ENCODE measurements at regions not wholly inside any gene's neighbourhood (a gene's known extent, or its start where the extent isn't known, plus 50 kb on each side); places are given as distances from the start of the nearest gene placed in this dataset.

DNA sequence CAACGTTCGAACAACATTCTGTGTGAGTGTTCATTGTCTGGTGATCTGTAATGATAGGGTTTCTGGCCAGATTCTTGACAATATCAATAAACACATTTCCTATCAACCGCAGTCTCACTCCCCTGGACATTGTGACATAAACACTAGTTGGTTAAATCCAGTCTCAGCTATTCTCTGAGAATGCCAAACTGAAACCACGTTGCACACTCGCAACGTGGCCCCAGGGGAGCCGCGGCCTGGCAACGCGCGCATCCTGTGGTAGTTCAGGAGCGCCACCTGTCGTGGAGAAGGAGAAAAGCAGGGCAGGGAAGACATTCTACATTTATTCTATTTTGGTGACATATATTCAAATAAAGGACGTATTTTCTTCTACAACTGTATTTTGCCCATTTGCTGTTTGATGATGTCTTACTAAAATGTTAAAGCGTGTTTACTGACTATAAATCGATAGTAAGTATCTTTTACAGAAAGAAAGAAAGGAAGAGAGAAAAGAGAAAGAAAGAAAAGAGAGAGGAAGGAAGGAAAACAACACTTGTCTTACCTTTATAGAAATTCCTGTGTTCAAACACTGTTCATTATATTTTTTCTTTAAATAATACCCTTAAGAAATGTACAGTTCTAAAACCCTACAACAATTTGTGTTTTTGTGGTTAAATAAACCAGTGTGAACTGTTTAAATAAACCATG lies 738.3 kb upstream of the FRG1 start:
- TF ChIP-seq CTCF (IDR thresholded peaks at IDR 0.05) (peak; percentile 24 to 76 (median 43)), POLR2AphosphoS5 (IDR thresholded peaks at IDR 0.05; ENCODE audit: insufficient read depth in 1 of 2, low read depth in 1 of 2) (peak in 1 of 2 donors; percentile 24), POLR2A (IDR thresholded peaks at IDR 0.05) (no peak)
